Mucosa of rectum (tissue), 2 donors: ENCODE measurements at regions not wholly inside any gene's neighbourhood (a gene's known extent, or its start where the extent isn't known, plus 50 kb on each side); places are given as distances from the start of the nearest gene placed in this dataset.

ENCODE experiments used
- H3K27ac ChIP-seq, 2 donors: one replicate each; pipeline ENCODE4 v1.7.0; 2013; ENCODE audit warnings: inconsistent platforms in 2 of 2, low read depth in 2 of 2, low read length in 2 of 2
- H3K27me3 ChIP-seq, 2 donors: one replicate each; pipeline ENCODE4 v1.7.0; 2013; ENCODE audit warnings: low read length in 2 of 2; ENCODE audit not compliant: control insufficient read depth in 2 of 2, insufficient read depth in 2 of 2
- H3K36me3 ChIP-seq, 2 donors: one replicate each; pipeline ENCODE4 v1.7.0; 2013; ENCODE audit warnings: low read length in 2 of 2; ENCODE audit not compliant: control insufficient read depth in 2 of 2, insufficient read depth in 2 of 2
- H3K4me1 ChIP-seq, 2 donors: one replicate each; pipeline ENCODE4 v1.7.0; 2013; ENCODE audit warnings: low read length in 2 of 2, mild to moderate bottlenecking in 1 of 2; ENCODE audit not compliant: control insufficient read depth in 2 of 2, insufficient read depth in 2 of 2
- H3K4me3 ChIP-seq, 2 donors: one replicate each; pipeline ENCODE4 v1.7.0; 2013; ENCODE audit warnings: low read length in 2 of 2
- H3K9ac ChIP-seq, 2 donors: one replicate each; pipeline ENCODE4 v1.7.0; 2013; ENCODE audit warnings: low read length in 2 of 2, low read depth in 1 of 2, mild to moderate bottlenecking in 1 of 2
- H3K9me3 ChIP-seq, 2 donors: one replicate each; pipeline ENCODE4 v1.7.0; 2013; ENCODE audit warnings: low read length in 2 of 2; ENCODE audit not compliant: control insufficient read depth in 2 of 2
- donor health status: healthy.
- donor health status: Normal muscosa, but diverticular disease.

- Histone ChIP-seq H3K4me3 (no peak overlapping the region), H3K4me1 (no peaks in the 10 kb centered on the region), H3K36me3 (no peaks in the 10 kb centered on the region), H3K27ac (no peak overlapping the region), H3K9me3 (no peaks in the 10 kb centered on the region), H3K9ac (no peak overlapping the region), H3K27me3 (no peaks in the 10 kb centered on the region)
These were observed 234.0 kb downstream of the SNX13 start for GRCh38 chr7:17706275-17706674.

GRCh38 chr7:17706734-17707133, 233.6 kb downstream of the SNX13 start:
- no peak overlapping the region for H3K4me3 ChIP-seq
- no peaks in the 10 kb centered on the region for H3K27me3 ChIP-seq
- no peak overlapping the region for H3K27ac ChIP-seq
- H3K36me3 ChIP-seq, result no peaks in the 10 kb centered on the region
- no peaks in the 10 kb centered on the region for H3K4me1 ChIP-seq
- H3K9ac ChIP-seq, result no peak overlapping the region
- no peaks in the 10 kb centered on the region for H3K9me3 ChIP-seq

GRCh38 chr7:17709127-17709526, 231.2 kb downstream of the SNX13 start:
- H3K27ac ChIP-seq, result no peak overlapping the region

GRCh38 chr7:17709599-17709998, 230.7 kb downstream of the SNX13 start:
- H3K9ac ChIP-seq, result no peak overlapping the region
- H3K27me3 ChIP-seq, result no peaks in the 10 kb centered on the region
- H3K4me1 ChIP-seq, result no peaks in the 10 kb centered on the region
- no peak overlapping the region for H3K4me3 ChIP-seq
- no peaks in the 10 kb centered on the region for H3K36me3 ChIP-seq
- H3K9me3 ChIP-seq, result no peaks in the 10 kb centered on the region
- H3K27ac ChIP-seq, result no peak overlapping the region

More at GRCh38 chr7:17709127-17709526, 231.2 kb downstream of the SNX13 start:
- H3K4me3 ChIP-seq, result no peak overlapping the region
- no peaks in the 10 kb centered on the region for H3K27me3 ChIP-seq
- H3K4me1 ChIP-seq, result no peaks in the 10 kb centered on the region
- no peaks in the 10 kb centered on the region for H3K36me3 ChIP-seq
- no peaks in the 10 kb centered on the region for H3K9me3 ChIP-seq
- H3K9ac ChIP-seq, result no peak overlapping the region

GRCh38 chr7:17710312-17710711, 230.0 kb downstream of the SNX13 start:
- no peak overlapping the region for H3K4me3 ChIP-seq
- H3K9ac ChIP-seq, result no peak overlapping the region
- no peaks in the 10 kb centered on the region for H3K4me1 ChIP-seq
- no peak overlapping the region for H3K27ac ChIP-seq
- no peaks in the 10 kb centered on the region for H3K27me3 ChIP-seq
- no peaks in the 10 kb centered on the region for H3K36me3 ChIP-seq
- H3K9me3 ChIP-seq, result no peaks in the 10 kb centered on the region

- H3K36me3 ChIP-seq, result no peaks in the 10 kb centered on the region
- no peak overlapping the region for H3K4me3 ChIP-seq
- no peaks in the 10 kb centered on the region for H3K27me3 ChIP-seq
- no peak overlapping the region for H3K9ac ChIP-seq
- no peak overlapping the region for H3K27ac ChIP-seq
- H3K4me1 ChIP-seq, result no peaks in the 10 kb centered on the region
- H3K9me3 ChIP-seq, result no peaks in the 10 kb centered on the region
These were observed 226.7 kb downstream of the SNX13 start for GRCh38 chr7:17713584-17713983.

GRCh38 chr7:17716816-17717215, 223.5 kb downstream of the SNX13 start:
- H3K27me3 ChIP-seq, result no peaks in the 10 kb centered on the region
- no peaks in the 10 kb centered on the region for H3K36me3 ChIP-seq
- no peak overlapping the region for H3K9ac ChIP-seq
- no peaks in the 10 kb centered on the region for H3K9me3 ChIP-seq
- H3K27ac ChIP-seq, result no peak overlapping the region
- no peak overlapping the region for H3K4me3 ChIP-seq
- no peaks in the 10 kb centered on the region for H3K4me1 ChIP-seq

GRCh38 chr7:17719998-17720397, 220.3 kb downstream of the SNX13 start:
- H3K9ac ChIP-seq, result no peak overlapping the region
- H3K4me3 ChIP-seq, result no peak overlapping the region
- H3K9me3 ChIP-seq, result no peaks in the 10 kb centered on the region
- no peaks in the 10 kb centered on the region for H3K4me1 ChIP-seq
- H3K36me3 ChIP-seq, result no peaks in the 10 kb centered on the region
- H3K27me3 ChIP-seq, result no peaks in the 10 kb centered on the region
- no peak overlapping the region for H3K27ac ChIP-seq

GRCh38 chr7:17721736-17722285, 218.5 kb downstream of the SNX13 start:
- H3K4me3 ChIP-seq, result no peak overlapping the region
- H3K27me3 ChIP-seq, result no peaks in the 10 kb centered on the region
- no peaks in the 10 kb centered on the region for H3K36me3 ChIP-seq
- no peaks in the 10 kb centered on the region for H3K9me3 ChIP-seq
- no peak overlapping the region for H3K27ac ChIP-seq
- H3K4me1 ChIP-seq, result no peaks in the 10 kb centered on the region
- H3K9ac ChIP-seq, result no peak overlapping the region

GRCh38 chr7:17722798-17723197, 217.5 kb downstream of the SNX13 start:
- Histone ChIP-seq H3K9ac (no peak overlapping the region), H3K4me3 (no peak overlapping the region), H3K4me1 (no peaks in the 10 kb centered on the region), H3K9me3 (no peaks in the 10 kb centered on the region), H3K27me3 (no peaks in the 10 kb centered on the region), H3K27ac (no peak overlapping the region), H3K36me3 (no peaks in the 10 kb centered on the region)

- Histone ChIP-seq H3K27ac (no peak overlapping the region), H3K27me3 (no peaks in the 10 kb centered on the region), H3K4me3 (no peak overlapping the region), H3K9ac (no peak overlapping the region), H3K4me1 (no peaks in the 10 kb centered on the region), H3K36me3 (no peaks in the 10 kb centered on the region), H3K9me3 (no peaks in the 10 kb centered on the region)
These were observed 214.5 kb downstream of the SNX13 start for GRCh38 chr7:17725821-17726220.
